ENCODE measurements at regions not wholly inside any gene's neighbourhood (a gene's known extent, or its start where the extent isn't known, plus 50 kb on each side); places are given as distances from the start of the nearest gene placed in this dataset.

- peaks cover 5% of the 10 kb centered on the region for H3K4me1 Mint-ChIP-seq
- no peak for TF ChIP-seq CTCF (IDR thresholded peaks at IDR 0.05; ENCODE audit: unreplicated experiment in 3 of 3)
- no peaks in the 10 kb centered on the region for H3K36me3 Mint-ChIP-seq (ENCODE audit: low read depth)
- no peaks in the 10 kb centered on the region for H3K9me3 Mint-ChIP-seq
- no peak overlapping the region for H3K27ac Mint-ChIP-seq
- H3K4me3 Mint-ChIP-seq: no peak overlapping the region
- no peaks in the 10 kb centered on the region for H3K27me3 Mint-ChIP-seq (ENCODE audit: low read depth)
Measured at GRCh38 chr3:96071097-96071496, 743.3 kb upstream of the EPHA6 start.

GRCh38 chr3:96072226-96072625, 742.2 kb upstream of the EPHA6 start:
- no peaks in the 10 kb centered on the region for H3K9me3 Mint-ChIP-seq
- H3K27me3 Mint-ChIP-seq (ENCODE audit: low read depth): no peaks in the 10 kb centered on the region
- H3K4me1 Mint-ChIP-seq: peaks cover 5% of the 10 kb centered on the region
- H3K36me3 Mint-ChIP-seq (ENCODE audit: low read depth): no peaks in the 10 kb centered on the region
- no peak for TF ChIP-seq CTCF (IDR thresholded peaks at IDR 0.05; ENCODE audit: unreplicated experiment in 3 of 3)
- H3K4me3 Mint-ChIP-seq: no peak overlapping the region
- no peak overlapping the region for H3K27ac Mint-ChIP-seq

GRCh38 chr3:96083610-96084009, 730.8 kb upstream of the EPHA6 start:
- no peak for TF ChIP-seq CTCF (IDR thresholded peaks at IDR 0.05; ENCODE audit: unreplicated experiment in 3 of 3)
- no peak overlapping the region for H3K27ac Mint-ChIP-seq
- no peaks in the 10 kb centered on the region for H3K4me1 Mint-ChIP-seq
- no peak overlapping the region for H3K4me3 Mint-ChIP-seq
- H3K9me3 Mint-ChIP-seq: no peaks in the 10 kb centered on the region
- H3K27me3 Mint-ChIP-seq (ENCODE audit: low read depth): no peaks in the 10 kb centered on the region
- no peaks in the 10 kb centered on the region for H3K36me3 Mint-ChIP-seq (ENCODE audit: low read depth)

GRCh38 chr3:96086018-96086417, 728.4 kb upstream of the EPHA6 start:
- no peaks in the 10 kb centered on the region for H3K4me1 Mint-ChIP-seq
- H3K27me3 Mint-ChIP-seq (ENCODE audit: low read depth): no peaks in the 10 kb centered on the region
- H3K9me3 Mint-ChIP-seq: no peaks in the 10 kb centered on the region
- H3K27ac Mint-ChIP-seq: no peak overlapping the region
- no peak overlapping the region for H3K4me3 Mint-ChIP-seq
- no peaks in the 10 kb centered on the region for H3K36me3 Mint-ChIP-seq (ENCODE audit: low read depth)
- no peak for TF ChIP-seq CTCF (IDR thresholded peaks at IDR 0.05; ENCODE audit: unreplicated experiment in 3 of 3)

GRCh38 chr3:96101006-96101560, 713.3 kb upstream of the EPHA6 start:
- no peaks in the 10 kb centered on the region for H3K27me3 Mint-ChIP-seq (ENCODE audit: low read depth)
- no peak for TF ChIP-seq CTCF (IDR thresholded peaks at IDR 0.05; ENCODE audit: unreplicated experiment in 3 of 3)
- peak overlapping the region in 1 of 3 experiments; percentile 13 for H3K4me3 Mint-ChIP-seq

GRCh38 chr3:96106701-96107100, 707.7 kb upstream of the EPHA6 start:
- TF ChIP-seq CTCF (IDR thresholded peaks at IDR 0.05; ENCODE audit: unreplicated experiment in 3 of 3): no peak
- no peaks in the 10 kb centered on the region for H3K9me3 Mint-ChIP-seq
- H3K36me3 Mint-ChIP-seq (ENCODE audit: low read depth): no peaks in the 10 kb centered on the region
- no peaks in the 10 kb centered on the region for H3K27me3 Mint-ChIP-seq (ENCODE audit: low read depth)
- no peak overlapping the region for H3K27ac Mint-ChIP-seq
- no peak overlapping the region for H3K4me3 Mint-ChIP-seq
- H3K4me1 Mint-ChIP-seq: peaks cover 7% of the 10 kb centered on the region

More at GRCh38 chr3:96101006-96101560, 713.3 kb upstream of the EPHA6 start:
- Mint-ChIP-seq H3K36me3 (ENCODE audit: low read depth) (no peaks in the 10 kb centered on the region), H3K9me3 (peaks cover 2% of the 10 kb centered on the region), H3K4me1 (peaks cover 15% of the 10 kb centered on the region), H3K27ac (peak overlapping the region; percentile 51 to 93 (median 79))
